ENCODE measurements at regions not wholly inside any gene's neighbourhood (a gene's known extent, or its start where the extent isn't known, plus 50 kb on each side); places are given as distances from the start of the nearest gene placed in this dataset.

- TF ChIP-seq E2F4 (CRISPR knock-in tag; IDR thresholded peaks at IDR 0.05; ENCODE audit: borderline replicate concordance, low read depth): no peak
- no peak for TF ChIP-seq ZNF121 (CRISPR knock-in tag; IDR thresholded peaks at IDR 0.05)
These were observed 177.3 kb upstream of the ARL4C start (continued) for GRCh38 chr2:234673961-234674759.

- DNase-seq (ENCODE audit: low spot score) (no peak), ATAC-seq (no peak)
- H3K27me3 Mint-ChIP-seq (ENCODE audit: low read depth): peaks cover 10% of the 10 kb centered on the region
- peaks cover 23% of the 10 kb centered on the region for H3K9me3 Mint-ChIP-seq
- POLR2A ChIA-PET: no interaction called here
- H3K4me3 Mint-ChIP-seq: no peak overlapping the region
- CTCF ChIA-PET: no interaction called here
- H3K36me3 Mint-ChIP-seq: peaks cover 15% of the 10 kb centered on the region
- no peak overlapping the region for H3K27ac Mint-ChIP-seq
- H3K4me1 Mint-ChIP-seq: peaks cover 59% of the 10 kb centered on the region
- TF ChIP-seq ZBTB21 (CRISPR knock-in tag; IDR thresholded peaks at IDR 0.05; ENCODE audit: borderline replicate concordance) (no peak), ATF6 (CRISPR knock-in tag; IDR thresholded peaks at IDR 0.05) (no peak), SMAD3 (CRISPR knock-in tag; IDR thresholded peaks at IDR 0.05; ENCODE audit: borderline replicate concordance) (no peak), PRRX2 (CRISPR knock-in tag; IDR thresholded peaks at IDR 0.05) (no peak), SP1 (CRISPR knock-in tag; conservative IDR thresholded peaks at IDR 0.05) (no peak), ATF1 (CRISPR knock-in tag; IDR thresholded peaks at IDR 0.05) (no peak), TP53 (CRISPR knock-in tag; IDR thresholded peaks at IDR 0.05) (no peak), JUN (CRISPR knock-in tag; IDR thresholded peaks at IDR 0.05) (no peak), FOXJ3 (CRISPR knock-in tag; IDR thresholded peaks at IDR 0.05; ENCODE audit: borderline replicate concordance) (no peak), NR1H2 (CRISPR knock-in tag; IDR thresholded peaks at IDR 0.05) (no peak), ELF4 (CRISPR knock-in tag; IDR thresholded peaks at IDR 0.05; ENCODE audit: low read depth) (no peak), SOX15 (CRISPR knock-in tag; IDR thresholded peaks at IDR 0.05) (no peak), ZNF317 (CRISPR knock-in tag; IDR thresholded peaks at IDR 0.05; ENCODE audit: borderline replicate concordance, low read depth) (no peak), IRF1 (CRISPR knock-in tag; IDR thresholded peaks at IDR 0.05) (no peak)
- TF ChIP-seq, protein P1, sequence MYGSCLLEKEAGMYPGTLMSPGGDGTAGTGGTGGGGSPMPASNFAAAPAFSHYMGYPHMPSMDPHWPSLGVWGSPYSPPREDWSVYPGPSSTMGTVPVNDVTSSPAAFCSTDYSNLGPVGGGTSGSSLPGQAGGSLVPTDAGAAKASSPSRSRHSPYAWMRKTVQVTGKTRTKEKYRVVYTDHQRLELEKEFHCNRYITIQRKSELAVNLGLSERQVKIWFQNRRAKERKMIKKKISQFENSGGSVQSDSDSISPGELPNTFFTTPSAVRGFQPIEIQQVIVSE (CRISPR knock-in tag; IDR thresholded peaks at IDR 0.05; ENCODE audit: borderline replicate concordance): no peak
- TF ChIP-seq, protein P2, sequence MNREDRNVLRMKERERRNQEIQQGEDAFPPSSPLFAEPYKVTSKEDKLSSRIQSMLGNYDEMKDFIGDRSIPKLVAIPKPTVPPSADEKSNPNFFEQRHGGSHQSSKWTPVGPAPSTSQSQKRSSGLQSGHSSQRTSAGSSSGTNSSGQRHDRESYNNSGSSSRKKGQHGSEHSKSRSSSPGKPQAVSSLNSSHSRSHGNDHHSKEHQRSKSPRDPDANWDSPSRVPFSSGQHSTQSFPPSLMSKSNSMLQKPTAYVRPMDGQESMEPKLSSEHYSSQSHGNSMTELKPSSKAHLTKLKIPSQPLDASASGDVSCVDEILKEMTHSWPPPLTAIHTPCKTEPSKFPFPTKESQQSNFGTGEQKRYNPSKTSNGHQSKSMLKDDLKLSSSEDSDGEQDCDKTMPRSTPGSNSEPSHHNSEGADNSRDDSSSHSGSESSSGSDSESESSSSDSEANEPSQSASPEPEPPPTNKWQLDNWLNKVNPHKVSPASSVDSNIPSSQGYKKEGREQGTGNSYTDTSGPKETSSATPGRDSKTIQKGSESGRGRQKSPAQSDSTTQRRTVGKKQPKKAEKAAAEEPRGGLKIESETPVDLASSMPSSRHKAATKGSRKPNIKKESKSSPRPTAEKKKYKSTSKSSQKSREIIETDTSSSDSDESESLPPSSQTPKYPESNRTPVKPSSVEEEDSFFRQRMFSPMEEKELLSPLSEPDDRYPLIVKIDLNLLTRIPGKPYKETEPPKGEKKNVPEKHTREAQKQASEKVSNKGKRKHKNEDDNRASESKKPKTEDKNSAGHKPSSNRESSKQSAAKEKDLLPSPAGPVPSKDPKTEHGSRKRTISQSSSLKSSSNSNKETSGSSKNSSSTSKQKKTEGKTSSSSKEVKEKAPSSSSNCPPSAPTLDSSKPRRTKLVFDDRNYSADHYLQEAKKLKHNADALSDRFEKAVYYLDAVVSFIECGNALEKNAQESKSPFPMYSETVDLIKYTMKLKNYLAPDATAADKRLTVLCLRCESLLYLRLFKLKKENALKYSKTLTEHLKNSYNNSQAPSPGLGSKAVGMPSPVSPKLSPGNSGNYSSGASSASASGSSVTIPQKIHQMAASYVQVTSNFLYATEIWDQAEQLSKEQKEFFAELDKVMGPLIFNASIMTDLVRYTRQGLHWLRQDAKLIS (CRISPR knock-in tag; IDR thresholded peaks at IDR 0.05; ENCODE audit: borderline replicate concordance): no peak
- TF ChIP-seq, protein P3, sequence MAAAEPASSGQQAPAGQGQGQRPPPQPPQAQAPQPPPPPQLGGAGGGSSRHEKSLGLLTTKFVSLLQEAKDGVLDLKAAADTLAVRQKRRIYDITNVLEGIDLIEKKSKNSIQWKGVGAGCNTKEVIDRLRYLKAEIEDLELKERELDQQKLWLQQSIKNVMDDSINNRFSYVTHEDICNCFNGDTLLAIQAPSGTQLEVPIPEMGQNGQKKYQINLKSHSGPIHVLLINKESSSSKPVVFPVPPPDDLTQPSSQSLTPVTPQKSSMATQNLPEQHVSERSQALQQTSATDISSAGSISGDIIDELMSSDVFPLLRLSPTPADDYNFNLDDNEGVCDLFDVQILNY (CRISPR knock-in tag; IDR thresholded peaks at IDR 0.05): no peak
- TF ChIP-seq, protein P4, sequence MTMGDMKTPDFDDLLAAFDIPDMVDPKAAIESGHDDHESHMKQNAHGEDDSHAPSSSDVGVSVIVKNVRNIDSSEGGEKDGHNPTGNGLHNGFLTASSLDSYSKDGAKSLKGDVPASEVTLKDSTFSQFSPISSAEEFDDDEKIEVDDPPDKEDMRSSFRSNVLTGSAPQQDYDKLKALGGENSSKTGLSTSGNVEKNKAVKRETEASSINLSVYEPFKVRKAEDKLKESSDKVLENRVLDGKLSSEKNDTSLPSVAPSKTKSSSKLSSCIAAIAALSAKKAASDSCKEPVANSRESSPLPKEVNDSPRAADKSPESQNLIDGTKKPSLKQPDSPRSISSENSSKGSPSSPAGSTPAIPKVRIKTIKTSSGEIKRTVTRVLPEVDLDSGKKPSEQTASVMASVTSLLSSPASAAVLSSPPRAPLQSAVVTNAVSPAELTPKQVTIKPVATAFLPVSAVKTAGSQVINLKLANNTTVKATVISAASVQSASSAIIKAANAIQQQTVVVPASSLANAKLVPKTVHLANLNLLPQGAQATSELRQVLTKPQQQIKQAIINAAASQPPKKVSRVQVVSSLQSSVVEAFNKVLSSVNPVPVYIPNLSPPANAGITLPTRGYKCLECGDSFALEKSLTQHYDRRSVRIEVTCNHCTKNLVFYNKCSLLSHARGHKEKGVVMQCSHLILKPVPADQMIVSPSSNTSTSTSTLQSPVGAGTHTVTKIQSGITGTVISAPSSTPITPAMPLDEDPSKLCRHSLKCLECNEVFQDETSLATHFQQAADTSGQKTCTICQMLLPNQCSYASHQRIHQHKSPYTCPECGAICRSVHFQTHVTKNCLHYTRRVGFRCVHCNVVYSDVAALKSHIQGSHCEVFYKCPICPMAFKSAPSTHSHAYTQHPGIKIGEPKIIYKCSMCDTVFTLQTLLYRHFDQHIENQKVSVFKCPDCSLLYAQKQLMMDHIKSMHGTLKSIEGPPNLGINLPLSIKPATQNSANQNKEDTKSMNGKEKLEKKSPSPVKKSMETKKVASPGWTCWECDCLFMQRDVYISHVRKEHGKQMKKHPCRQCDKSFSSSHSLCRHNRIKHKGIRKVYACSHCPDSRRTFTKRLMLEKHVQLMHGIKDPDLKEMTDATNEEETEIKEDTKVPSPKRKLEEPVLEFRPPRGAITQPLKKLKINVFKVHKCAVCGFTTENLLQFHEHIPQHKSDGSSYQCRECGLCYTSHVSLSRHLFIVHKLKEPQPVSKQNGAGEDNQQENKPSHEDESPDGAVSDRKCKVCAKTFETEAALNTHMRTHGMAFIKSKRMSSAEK (CRISPR knock-in tag; IDR thresholded peaks at IDR 0.05; ENCODE audit: borderline replicate concordance): no peak
These were observed 176.6 kb upstream of the ARL4C start for GRCh38 chr2:234673501-234673900.

Measured in WTC11 (cell line).